NCI-H2196 (cell line): ENCODE measurements at regions not wholly inside any gene's neighbourhood (a gene's known extent, or its start where the extent isn't known, plus 50 kb on each side); places are given as distances from the start of the nearest gene placed in this dataset.

Experiments
- DNase-seq: peaks from one replicate; lab custom pipeline; 2025; ENCODE audit not compliant: unreplicated experiment; lab: John Stamatoyannopoulos, UW

DNA sequence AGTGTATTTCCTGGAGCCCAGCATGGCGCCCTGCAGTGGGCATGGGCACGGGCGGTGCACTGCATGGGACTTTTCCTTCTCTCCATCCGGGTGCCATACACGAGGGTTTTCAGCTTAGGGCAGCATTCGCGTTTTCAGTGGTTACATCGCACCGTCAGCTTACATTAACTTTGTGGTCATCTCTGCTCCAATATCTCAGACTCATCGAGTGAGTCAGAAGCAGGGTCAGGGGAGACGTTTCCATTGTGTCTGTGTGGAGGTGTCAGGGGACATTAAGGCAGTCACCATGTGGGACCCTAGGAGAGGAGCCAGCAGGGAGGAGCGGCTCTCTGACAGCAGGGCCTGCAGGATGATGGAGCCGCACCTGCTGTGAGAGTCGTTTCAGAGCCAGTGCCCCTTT lies 541.0 kb downstream of the FGF9 start:
- no peak for DNase-seq

DNA sequence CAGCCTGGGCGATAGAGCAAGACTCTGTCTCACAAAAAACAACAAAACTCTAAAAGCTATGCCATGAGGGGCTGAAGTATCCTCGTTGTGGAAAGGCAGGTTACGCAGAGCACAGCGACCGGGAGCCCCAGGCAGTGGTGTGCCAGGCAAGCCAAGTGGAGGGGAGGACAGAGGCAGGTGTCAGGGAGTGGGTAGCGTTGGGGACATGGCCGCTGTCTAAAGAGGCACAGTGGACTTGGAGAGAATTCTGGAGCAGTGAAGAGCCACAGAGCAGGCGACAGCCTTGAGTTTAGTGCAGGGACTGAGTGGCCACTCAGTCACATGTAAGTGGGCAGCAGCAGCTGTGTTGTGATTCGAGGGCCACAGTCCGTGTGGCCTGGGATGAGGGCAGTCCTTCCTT lies 541.7 kb downstream of the FGF9 start:
- DNase-seq, result no peak

DNA sequence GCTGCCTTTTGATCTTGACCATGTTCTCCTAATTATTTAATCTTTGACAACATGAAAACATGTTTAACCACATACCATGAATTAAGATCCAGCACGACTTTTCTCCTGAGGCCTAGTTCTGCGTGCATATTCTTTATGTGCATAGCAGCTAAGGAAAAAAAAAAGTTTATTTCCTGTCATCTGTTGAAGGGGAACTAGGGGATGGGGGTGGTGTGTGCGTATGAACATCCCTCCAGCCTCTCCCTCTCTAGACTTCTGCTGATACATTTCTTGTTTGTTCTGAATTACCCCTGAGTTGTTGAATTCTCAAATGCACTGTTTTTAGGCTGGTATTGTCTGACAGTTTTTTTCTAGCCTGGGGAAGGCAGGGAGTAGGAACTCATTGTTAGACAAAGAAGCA lies 543.3 kb downstream of the FGF9 start:
- no peak for DNase-seq

DNA sequence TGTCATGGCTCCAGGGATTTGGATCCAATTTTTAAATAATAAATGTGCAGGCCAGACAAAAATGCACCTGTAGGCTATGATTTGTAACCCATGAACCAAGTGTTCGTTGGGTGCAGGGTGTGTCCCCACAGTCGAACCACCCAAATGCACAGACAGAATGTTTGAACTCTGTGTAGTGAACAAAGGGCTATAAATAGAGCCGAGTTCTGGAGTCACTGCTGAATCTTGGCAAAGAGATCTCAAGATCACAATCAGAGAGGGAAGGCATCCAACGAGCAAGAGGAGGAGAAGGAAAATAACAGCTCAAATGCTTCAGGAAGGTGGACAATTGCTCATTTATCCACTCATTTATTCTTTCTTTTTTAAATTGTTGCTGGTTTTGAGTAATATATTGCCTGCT lies 547.9 kb downstream of the FGF9 start:
- DNase-seq, result no peak

DNA sequence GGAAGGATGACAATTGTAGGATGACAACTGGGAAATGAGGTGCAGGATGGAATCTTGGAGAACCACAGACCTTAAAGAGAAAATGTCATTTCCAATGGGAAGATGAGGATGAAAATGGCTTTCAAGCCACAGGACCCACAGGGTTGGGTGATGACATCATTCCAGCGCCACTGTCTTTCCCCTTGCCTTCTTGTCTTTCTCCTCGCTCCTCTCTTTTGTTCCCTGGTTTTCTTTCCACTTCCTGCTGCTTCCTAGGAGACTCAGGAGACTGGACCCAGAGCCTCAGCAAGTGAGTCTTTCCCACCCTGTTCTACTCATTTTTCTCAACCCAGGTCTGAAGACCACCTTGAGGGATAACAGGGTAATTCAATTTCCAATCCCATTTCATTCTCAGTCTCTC lies 548.8 kb downstream of the FGF9 start:
- DNase-seq, result no peak

DNA sequence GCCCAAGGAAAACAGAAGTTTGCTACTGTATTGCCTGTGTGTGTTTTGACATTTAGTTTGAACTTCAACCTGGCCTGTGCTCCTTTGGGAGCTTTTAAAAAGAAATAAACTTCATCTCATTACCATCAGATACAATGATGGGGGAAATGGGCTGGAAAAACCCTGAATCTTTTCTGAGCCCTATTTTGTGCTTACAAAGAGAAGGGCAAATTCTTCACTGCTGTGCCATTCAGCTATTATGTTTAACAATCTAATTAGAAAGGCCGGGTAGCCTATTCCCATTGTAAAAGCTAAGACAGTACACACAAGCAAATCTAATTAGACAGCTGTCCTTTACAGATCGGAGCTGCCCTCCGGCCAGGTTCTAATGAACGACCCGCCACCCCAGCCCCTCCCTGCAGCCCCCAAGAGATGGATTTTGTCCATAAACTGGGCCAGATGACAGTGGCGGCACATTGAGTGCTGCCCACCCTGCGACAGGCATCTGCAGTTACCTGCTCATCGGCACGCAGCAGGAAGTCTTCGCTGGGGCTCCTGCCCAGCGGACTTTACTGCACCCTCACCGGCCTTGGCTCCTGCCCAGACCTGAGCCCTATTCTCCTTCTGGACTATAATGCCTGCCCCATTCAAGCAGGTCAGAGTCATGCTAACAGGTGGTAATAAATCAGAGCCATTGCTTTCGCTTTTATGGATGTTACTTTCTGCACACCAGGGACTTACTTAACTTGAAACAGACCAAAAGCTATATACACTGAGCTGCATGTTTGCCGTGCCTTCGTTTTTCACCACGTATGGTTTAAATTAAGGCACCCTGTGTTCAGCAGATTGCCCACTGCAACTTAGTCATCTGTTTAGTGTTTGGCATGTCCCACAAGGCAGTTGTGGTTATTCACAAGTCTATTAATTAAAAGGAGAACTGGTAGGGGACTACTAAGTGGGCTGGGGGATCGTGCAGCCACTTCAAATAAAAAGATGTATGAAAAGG lies 549.6 kb downstream of the FGF9 start:
- DNase-seq, result no peak

DNA sequence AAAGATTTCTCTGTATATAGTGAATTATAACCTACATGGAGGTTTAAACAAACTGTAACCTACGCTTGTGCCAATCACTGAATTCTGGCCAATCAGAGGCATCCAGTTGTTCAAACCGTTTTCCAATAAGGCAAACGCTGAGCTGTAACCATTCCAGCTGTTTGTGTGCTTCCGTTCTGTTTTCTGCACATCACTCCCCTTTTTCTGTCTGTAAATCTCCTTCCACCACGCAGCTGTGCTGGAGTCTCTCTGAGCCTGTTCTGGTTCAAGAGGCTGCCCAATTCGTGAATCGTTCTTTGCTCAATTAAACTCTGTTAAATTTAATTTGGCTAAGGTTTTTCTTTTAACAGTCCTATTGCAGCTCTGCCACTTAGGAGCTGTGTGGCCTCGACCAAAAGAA lies 552.5 kb downstream of the FGF9 start:
- no peak for DNase-seq

DNA sequence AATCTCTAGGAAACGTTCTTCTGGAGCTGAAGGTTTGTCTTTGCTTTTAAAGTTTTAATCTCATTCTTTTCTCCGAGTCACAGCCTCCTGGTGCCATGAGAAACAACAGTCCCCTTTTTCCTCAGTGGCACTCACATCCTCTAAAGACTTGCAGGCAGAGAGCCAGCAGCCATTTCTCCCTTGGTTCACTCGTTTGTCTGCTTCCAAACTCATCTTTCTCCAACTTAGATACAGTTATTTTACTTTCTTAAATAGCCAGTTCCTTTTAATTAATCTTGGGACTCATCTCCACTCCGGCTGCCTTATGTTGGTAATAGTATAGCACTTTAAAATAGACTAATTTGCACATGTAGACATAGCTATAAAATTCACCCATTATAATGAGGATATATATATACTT lies 555.2 kb downstream of the FGF9 start:
- no peak for DNase-seq

DNA sequence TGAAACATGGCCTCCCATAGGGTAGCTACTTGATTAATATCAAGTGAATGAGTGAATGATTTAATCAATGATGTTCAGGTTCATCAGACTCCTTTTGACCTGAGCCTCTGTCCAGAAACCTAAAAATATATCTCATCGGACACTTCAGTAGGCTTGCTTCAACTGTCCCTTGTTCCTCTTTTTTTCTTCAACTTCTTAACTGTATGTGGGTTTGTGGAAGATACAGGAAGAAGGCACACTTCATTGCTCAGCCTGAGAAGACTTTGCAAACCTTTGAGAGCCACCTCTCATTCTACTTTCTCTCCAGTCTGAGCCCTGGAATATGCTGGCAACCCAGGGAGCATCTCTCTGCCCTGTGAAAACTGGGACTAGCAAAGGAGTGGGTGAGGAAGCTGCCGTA lies 557.0 kb downstream of the FGF9 start:
- no peak for DNase-seq

DNA sequence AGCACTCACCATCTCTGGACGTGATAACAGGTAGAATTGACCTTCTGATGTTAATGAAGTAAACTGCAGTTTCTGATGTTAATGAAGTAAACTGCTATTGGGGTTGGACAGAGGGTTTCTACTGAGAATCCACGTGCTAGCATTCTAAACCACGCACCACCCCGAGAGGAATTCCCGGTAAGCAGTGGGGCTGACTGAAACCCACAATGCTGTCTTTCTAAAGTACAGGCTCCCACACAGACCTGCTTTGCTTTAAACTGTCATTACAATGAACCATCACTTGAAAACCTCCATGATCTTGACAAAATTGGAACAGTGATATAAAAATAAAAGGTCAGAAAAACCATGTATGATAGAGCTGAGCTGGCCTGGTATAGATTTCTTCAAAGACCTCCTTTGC lies 559.0 kb downstream of the FGF9 start:
- no peak for DNase-seq

DNA sequence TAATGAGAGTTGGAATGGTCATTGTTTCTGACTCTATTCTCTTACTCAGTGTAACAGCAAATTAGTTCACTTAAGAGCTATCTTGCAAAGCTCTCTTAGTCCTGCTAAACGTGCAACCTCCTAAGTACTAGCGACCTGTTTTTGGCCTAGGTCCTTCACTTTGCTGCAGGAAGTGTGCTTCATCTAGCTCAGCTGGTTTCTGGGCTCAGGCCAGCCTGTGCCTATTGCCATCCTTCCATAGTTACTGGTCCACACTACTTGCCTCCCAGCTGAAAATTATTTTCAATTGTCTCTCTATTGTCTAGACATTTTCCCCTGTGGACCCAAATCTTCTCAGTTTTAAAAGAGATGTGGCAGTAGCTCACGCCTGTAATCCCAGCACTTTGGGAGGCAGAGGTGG lies 561.3 kb downstream of the FGF9 start:
- DNase-seq, result no peak

DNA sequence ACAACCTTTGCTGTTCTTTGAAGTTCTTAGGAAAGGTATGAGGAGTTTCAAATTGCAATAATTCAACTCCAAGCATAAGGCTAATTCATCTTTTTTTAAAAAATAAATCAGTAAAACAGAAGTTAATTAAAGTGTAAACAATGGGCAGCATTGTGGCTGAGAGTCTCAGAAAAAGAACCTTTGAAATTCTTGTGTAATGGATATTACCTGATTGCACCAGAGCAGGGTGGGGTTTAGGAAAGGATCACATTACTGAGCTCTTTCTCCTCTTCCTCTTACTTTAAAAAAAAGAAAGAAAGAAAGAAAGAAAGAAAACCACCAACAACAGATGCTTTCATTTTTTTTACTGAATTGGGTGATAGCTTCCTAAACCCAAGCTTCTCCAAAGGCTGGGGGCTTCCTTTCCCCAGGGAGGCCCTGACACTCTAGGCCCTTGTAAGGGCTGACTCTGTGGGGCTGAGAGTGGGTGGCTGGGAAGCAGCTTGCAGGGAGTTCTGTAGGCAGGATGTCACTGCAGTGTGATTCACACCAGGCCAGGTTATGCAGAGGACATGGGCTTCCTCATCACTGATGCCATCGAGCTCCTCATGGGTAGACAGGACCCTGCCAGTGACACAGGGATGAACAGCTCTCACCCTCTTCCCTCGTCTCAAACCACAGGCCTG lies 564.5 kb downstream of the FGF9 start:
- no peak for DNase-seq

DNA sequence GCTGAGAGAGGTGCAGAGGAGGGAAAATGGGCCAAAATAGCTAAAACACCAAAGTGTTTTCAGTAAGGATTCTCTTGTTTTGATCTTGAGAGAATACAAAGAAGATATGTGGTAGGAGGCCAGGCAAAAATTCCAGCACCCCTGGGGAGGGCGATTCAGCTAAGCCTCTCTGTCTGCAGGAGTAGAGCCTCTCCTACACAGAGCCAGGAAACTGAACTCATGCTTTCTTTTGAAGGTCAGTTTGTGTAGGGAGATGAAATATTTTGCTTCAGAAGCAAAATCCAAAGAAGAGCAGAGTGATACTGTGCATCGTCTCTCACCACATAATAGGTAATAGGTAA lies 565.0 kb downstream of the FGF9 start:
- no peak for DNase-seq

DNA sequence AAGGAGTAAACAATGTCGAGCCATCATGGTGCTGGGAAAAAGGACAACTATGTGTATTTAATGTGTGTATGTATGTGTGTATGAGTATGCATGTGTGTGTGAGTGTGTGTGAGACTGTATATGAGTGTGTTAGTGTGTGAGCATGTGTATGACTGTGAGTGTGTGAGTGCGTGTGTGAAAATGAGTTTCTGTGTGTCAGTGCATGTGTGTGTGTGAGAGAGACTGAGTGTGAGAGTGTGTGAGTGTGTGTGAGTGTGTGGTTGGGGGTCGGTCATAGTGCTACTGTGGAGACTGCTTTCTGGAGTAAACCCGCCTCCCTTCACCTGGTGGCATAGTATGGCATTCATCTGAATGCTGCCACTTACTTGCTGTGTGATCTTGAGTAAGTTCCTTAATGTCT lies 567.4 kb downstream of the FGF9 start:
- no peak for DNase-seq

DNA sequence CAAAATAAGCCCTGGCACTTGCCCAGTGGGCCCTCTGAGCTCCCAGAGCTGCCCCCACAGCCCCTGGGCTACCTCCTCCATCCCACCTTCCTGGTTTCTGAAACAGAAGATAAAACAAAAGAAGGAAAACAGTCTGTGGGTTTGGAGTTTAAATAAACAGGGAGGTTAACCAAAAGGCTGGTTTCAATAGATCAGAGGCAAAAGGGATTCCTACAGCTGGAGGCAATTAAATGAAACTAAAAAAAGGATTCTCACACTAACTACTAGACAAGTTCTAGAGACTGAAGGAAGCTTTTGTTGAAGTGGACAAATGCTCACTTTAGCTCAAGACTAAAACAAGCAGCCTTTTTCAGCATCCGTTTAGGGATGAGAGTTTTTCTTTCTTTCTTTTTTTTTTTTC lies 569.8 kb downstream of the FGF9 start:
- no peak for DNase-seq

DNA sequence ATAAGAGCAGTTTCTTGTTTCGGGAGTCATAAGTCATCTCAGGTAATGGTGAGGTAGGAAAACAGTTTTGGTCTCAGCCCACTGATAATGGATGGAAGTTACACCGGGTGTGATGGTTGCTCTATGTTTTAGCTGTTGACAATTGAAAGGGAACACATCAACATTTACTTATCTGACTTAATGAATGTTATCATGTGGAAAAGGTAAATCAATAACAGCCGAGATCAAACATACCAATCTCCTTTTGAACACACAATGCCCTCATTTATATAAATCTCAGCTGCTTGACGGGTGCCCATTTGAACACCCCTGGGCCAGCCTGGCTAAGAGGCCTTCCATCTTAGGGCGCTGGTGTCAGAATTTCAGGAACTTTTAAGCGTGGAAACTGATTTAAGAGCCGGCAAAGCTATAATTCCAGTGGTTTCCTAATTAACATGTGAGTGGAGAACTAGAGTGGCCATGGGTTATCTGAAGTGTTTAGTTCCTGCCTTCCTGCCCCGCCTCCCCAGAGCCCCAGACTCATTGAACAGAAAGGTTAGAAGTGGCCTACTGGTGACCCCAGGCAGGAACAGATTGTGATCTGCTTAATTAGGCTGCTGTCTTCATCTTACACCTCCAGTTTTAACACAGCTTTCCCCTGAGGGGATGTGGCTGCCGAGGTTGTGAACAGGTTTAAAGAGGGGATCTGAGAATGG lies 572.7 kb downstream of the FGF9 start:
- no peak for DNase-seq

DNA sequence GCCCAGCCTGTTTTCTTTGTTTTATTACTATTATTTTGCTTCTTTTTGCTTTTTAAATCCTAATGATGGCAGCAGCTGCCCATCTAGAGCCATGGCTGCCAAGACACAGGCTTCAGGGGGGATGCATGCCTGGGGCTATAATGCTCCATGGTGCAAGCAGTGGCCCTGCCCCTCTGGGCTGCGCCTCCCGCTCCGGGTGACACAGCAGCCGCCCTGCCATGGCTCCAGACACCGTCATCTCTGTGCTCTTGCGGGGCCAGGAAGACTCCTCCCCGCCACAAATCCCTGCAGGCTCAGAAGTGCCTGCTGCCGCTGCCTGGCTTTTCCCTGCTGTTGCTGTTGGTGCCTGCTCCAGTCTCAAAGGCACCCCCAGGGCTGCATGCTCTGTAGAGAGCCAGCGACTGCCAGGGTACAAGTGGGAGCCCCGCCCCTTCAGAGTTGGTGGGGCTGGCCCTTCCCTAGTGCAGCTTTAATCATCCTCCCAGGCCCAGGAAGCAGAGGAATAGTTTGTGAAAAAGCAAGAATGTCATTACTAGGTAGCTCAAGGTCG lies 581.5 kb downstream of the FGF9 start:
- no peak for DNase-seq

DNA sequence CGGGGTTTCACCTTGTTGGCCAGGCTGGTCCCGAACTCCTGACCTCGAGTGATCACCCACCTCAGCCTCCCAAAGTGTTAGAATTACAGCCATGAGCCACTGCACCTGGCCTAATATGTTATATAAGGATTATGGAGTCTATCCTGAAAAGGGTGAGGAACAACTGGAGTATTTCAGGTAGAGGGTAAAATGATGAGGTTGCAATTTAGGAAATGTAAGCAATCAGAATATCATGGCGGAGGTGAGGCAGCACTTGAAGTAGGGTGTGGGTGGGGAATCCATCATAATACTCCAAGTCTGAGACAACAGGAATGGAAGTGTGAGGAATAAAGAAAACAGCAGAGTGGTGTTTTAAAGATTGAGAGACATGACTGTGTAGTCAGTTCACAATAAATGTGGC lies 582.2 kb downstream of the FGF9 start:
- DNase-seq, result no peak

DNA sequence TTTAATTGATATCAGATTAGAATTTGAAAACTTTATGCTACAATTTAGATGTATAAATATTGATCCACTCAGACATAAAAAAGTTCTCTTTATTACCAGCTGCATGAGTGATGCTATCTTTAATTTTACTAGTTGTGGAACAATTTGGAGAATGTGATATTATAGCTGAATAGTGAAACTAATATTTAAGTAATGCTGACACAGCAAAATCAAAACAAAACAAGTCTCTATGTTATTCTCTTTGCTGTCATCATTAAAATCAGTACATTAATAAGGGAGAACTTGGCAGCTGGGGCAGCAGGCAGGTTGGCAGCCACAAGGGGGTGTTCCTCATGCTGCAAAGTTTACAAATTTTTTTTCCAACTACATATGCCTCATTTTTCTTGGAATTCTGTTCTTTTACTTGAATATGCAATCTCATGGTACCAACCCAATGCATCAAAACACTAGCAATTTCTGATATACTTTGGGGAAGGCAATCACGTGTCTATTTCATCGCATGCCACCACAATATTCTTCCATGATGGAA lies 585.3 kb downstream of the FGF9 start:
- DNase-seq, result no peak

DNA sequence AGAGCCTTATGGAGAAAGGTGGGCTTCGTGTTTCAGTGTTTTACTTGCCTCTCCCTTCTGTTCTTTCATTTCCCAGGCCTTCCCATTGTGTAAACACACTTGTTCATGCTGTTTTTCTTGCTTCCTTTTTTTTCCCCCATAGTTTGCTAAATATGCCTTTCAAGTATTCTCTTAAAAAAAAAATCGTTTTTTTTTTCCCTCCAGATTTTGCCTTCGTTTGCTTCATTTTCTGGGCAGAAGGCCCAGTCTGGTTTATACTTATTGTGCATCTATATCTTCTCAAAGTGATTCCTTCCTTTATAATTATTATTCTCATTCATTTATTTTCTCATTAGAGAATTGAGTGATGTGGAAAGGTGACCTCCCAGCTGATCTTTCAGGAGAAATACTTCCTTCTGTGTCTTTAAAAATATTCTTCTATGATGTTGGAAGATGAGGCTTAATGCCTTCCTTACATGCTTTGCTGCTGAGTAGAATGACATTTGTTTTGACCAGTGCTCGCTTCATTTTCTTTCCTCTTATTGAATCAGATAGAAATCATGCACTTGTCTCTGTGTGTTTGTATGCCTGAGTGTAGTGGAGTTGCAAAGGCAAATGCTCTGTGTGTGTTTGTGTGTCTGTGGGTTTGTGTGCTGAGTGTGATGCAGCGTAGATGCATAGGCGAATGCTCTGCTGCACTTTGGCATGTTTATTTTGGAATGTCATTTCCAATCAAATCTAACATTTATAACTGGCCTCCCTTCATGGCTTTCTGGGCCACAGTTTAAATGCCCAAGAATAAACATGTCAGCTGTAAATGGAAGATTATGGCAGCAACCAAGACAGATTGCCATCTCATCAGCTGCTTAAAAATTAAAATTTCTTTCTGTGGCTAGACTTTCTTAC lies 591.4 kb downstream of the FGF9 start:
- no peak for DNase-seq

DNA sequence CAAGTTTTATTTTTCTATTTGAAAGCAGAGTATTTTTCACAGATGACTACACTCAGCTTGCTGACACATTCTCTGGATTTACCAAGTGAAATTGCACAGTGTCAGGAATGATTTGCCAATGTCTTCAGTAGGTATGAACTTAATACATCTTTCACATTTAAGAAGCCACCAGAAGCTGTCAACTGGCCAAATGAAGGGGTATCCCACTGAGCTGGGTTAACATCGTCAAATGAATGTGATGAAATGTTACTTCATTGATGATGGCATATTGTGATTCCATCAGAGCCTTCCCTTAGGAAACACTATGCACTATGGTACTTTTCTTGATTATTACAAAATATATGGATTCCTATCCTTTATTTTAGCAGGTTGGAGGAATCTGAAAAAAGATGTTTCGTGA lies 592.3 kb downstream of the FGF9 start:
- no peak for DNase-seq
